GM18867 (cell line): ENCODE measurements at regions not wholly inside any gene's neighbourhood (a gene's known extent, or its start where the extent isn't known, plus 50 kb on each side); places are given as distances from the start of the nearest gene placed in this dataset.

Experiments
- ATAC-seq: cut with Tn5 transposase; IDR thresholded peaks from one replicate; pipeline ENCODE4 v1.9.1; 2021; ENCODE audit warnings: mild to moderate bottlenecking, moderate library complexity; ENCODE audit not compliant: unreplicated experiment

DNA sequence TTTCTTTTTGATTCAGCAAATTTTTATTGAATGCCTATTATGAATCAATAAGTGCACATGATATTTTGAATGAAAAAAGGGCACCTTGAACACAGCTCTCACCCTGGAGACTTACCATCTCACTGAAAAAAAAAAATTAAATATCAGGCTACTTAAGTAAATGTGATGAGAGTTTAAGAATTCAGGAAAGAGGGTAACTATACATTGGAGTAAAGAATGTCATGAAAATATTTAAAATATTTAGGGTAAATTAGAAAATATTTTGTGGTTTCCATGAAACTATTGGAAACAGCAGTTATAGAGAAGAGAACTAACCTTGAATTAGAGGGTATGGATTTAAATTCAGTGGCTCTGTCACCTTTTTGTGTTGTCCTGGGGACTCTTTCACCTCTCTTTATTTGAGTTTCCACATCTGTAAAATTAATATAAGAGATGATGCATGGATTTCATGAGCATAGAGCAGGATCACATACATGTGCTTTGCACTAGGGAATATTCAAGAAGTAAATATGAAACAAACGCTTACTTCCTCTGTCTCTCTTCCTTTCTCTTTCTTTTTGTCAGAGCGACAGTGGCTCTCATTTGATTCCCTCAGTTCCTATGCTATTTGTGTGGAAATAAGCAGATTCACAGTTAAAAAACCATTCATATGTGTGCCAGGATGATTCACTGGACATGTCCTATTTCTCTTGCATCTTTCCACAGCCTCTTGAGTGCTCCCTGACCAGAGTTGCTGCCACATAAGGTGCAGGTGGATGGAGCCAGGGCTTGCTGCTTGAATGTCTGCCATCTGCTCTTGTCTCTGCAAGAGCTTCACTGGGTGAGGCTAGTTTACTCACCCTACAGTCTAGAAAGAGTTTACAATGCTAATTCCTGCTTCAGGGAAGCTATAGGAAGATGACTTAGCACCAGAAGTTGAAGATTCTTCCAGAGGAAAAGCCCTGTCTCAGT is 533.1 kb downstream of the ETS1 start:
- peak; percentile 73 for ATAC-seq

DNA sequence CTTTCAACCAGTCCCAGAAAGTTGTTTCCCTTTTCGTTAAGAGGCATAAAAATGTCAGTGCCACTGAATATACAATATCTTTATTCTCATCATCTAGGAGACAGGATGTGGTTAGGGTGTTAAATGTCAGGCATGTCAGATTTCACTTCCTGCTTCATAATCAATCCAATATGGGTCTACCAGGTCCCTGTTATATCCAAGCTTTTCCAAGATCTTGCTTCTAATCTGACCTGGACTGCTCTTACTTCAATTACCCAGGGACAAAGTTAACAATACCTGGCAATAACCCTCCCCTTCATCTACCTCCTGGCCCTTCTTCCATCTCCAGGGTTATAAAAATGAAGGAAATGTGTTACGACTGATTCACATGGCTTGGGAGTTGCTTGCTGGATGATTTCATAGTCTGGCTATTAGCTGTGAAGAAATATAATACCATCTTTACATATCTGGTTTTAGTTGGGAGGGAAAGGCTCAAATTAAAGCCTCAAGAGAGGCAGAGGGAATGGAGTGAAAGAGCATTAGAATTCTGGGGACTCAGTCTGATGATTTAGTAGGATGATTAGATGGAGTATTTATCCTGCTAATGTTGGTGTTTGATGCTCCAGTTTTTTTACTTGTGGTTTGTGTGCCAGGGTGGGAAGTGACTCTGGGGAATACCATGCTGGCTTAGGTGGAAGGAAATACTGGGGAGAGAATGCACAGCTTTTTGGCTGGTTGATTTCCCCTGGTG is 534.3 kb downstream of the ETS1 start:
- no peak for ATAC-seq

DNA sequence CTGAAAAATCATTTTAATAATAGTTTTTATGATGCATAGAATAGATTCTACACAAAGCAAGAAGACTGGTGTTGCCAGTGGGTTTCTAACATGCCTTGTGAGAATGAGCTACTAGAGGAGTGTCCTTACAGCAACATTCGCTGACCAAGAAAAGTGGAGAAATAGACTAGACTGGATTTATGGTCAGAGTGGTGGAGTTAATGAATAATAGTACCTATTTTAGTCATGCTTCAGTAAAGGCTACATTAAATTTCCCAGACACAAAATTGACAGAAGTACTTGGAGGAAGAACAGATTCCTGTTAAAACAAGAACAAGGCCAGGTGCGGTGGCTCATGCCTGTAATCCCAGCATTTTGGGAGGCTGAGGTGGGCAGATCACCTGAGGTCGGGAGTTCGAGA is 539.2 kb downstream of the ETS1 start:
- no peak for ATAC-seq

DNA sequence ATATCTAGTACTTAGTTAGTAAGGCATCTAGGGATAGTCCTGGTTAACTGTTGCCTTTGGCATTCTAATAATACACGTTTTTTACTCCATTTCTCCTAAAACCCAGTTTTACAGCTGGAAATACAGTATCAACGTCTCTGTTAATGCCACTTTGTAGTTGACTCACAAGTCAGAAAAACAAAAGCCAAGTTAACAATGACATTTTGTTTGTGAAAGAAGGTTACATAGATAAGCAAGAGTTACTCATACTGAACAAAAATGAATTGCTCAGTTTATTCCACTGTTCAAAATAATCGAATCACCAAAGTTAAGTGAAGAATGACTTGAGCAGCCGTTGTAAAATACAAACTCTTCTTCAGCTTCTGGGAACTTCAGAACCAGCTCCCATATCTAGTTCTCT is 540.3 kb downstream of the ETS1 start:
- no peak for ATAC-seq

DNA sequence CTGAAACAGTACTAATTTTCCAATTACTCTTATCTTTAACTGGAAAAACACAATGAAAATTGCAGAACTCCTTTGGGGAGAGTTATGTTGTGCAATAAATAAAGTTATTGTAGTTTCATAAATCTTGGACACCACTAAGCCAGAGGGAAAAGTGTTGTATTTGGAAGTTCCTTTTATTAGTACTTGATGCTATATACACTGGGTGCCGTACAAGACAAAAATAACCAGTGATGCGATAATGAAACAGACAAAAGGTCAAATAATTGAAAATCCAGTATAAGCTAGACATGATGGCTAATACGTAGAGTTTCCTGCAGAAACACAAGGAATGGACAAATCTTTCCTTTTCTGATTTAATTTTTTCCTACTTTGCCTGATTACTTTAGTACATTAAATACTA is 541.1 kb downstream of the ETS1 start:
- no peak for ATAC-seq

DNA sequence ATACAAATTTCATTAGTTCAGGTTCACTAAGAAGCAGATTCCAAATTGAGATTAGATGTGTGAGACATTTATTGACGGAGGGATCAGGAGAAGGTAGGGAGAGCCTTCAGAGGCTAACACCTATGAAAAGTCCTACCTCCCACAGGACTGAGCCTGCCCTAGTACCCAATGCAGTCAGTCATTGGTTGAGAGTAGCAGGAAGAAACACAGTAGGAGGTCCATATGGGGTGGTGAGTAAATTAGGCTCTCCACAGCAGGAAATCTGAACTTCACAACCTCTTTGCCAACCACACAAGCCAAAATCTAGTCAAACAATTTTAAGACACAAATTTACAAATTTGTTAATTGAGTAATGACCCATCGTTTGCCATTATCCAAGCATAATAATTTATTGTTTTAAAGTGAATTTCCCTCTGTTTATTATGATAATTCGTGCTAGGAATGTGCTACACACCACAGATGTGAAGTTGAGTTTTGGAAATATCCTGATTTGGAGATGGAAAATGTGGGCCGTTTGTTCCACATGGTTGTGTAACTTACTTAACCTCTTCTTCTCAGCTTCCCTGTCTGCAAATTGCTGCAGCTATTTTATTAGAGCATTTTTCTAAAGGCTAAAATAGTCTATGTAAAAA is 542.1 kb downstream of the ETS1 start:
- ATAC-seq = no peak

DNA sequence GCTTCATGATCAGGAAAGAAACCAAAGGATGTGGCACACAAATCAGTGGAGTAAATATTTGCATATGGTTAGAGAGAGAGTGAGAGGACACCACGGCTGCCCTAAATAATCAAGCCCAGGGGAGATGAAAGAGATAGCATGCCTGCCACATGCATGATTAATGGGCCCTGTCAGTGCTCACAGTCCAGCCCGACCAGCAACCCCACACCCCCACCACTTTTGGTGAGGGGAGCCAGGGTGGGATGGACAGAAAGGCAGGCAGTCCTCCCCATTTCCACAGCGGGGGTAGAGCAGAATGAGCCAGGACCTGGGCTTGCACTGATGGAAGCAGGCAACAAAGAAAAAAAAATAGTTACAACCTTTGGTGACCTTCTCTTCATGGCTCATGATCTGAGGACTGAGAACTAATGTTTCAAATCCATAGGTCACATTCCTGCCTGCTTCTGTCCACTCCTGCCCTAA is 545.0 kb downstream of the ETS1 start:
- ATAC-seq = no peak

DNA sequence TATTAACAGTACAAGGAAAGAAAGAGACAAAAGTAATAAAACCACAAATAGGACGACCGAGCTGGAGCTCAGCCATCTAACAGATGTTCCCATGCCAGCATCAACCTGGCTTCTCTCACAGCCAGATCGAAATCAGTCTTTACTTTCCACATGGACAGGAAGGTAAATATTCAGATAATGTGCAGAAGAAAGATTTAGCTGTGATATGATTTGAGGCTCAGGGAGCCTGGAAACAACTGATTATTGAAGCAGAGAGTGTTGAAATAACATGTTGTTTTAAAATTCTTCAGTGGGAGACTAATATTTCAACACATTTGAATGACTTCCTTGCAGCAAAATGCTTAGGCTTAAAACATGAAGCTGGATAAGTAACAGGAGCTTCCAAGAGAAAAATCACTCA is 546.8 kb downstream of the ETS1 start:
- ATAC-seq = no peak

DNA sequence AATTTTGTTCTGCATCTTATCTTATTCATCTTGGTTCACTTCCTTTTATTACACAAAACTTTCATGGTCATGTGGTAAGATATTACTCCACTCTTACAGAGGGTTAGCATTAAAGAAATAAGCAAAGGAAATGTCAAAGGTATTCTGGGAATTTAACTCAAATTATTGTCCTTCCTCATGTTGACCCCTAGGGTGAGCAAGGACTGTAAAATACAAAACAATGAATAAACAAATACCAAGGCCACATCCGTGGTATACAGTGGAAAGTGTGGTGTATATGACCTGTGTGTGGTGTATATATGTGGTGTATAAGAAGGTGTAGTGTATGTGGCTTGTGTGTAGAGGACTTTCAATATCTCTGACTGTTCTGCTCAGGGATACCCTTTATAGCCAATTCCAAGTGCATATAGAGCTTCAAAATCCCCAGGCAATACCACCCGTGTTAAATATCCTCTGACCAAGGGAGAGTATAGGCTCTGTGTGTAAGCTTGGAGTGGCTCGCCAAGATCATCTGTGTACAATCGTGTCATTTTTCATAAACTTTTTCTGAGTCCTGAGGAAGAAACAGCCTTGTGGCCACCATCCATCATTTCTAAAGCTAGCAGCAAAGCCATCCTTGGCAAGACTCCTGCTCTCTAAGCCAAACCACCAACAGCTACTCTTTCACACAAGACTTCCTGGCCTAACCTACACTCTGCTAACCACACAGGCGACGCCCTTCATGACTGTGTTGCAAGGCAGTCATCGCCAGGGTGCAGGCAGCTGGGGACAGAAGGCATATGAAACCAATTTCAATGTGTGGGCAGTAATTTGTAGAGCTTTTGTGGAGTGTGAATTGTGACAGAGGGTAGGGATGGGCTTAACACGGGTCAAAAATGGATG is 548.0 kb downstream of the ETS1 start:
- ATAC-seq = peak; percentile 97

DNA sequence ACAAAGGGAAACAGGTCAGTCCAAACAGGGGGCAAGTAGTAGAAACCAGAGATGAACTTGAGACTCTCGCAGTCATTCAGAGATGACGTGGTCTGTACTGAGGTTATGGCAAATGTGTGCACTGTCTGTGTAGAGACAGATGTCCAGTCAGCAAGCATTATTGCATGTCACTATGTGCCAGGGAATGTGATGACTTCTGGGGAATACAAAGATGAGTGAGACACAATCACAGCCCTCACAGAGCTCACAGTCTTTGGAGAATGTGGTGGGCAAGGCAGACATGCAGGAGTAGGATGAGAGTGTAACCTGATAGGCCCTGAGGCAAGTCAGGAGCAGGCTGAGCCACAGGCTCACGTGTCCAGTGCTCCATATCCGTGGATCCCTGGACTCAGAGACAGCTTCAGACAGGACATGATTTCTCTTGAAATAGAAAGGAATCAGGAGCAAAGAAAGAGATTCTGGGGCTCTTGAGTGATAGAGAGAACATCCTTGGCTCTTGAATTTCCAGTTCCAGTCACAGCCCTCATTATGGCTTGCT is 550.7 kb downstream of the ETS1 start:
- ATAC-seq = no peak

DNA sequence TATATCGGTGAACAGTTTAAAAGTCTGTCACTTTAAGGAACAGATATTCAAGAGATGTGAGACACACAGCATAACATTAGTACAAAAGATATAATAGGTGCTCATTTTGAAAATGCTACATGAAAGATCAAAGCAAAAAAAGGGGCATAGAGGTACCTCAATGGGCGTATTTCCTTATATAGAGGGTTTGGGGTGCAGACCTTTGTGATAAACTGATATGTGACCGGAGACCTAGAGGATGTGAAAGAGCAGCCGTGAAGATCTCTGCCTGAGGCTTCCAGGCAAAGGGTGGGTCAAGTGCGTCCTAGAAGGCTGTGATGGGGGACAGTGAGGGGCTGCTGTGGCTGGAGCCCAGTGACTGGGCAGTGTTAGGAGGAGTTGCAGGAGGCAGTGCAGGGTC is 551.4 kb downstream of the ETS1 start:
- ATAC-seq = no peak

DNA sequence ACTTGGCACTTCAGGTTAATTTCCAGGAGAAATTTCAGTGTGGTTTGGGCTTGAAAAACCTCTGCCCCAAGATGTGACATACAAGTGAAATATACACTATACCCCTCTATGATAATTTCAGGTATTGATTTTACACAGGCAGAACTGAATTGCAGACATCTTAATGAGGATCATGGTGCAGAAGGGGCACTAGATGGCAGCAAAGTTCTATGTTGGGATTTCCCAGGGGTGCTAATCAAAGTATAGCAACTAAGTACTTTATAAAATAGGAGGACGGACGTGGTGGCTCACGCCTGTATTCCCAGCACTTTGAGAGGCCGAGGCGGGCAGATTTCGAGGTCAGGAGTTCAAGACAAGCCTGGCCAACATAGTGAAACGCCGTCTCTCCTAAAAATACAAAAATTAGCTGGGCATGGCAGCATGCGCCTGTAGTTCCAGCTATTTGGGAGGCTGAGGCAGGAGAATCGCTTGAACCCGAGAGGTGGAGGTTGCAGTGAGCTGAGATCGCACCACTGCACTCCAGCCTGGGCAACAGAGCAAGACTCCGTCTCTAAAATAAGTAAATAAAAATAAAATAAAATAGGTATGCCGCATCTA is 555.7 kb downstream of the ETS1 start:
- peak; percentile 93 for ATAC-seq

DNA sequence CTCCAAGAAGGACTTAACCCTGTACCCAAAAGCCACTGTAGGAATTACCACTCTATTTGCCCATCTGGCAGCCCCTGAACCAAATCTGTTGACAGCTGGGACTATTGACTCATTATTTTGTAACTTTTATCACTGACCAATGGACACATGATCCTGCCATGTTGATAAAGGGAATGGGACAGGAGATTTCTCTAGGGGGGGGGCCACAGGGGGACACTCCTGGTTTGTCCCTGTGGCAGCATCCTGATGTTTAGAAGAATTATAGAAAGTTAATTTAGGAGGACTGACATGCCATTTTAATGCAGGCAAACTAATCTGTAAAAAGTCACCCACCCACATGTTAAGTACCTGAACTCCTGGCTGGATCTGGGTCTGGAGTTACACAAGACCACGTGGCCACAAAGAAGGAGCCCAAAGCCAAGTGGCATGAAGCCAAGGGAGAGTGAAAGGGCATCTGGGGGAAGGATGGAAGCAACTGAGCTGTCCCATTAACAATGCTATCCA is 558.1 kb downstream of the ETS1 start:
- ATAC-seq = no peak

DNA sequence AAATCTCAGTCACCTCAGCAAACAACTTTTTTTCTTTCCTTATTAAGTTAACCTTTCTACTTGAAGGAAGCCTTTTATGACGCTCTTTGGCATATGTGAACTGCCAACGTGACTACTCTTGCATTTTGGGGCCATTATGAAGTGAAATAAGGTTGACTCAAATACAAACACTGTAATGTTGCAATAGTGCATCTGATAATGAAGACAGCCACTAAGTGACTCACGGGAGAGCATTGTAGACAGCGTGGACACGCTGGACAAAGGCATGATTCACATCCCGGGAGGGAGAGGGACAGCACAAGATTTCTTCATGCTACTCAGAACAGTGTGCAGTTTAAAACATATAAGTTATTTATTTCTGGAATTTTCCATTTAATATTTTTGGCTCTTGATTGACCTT is 560.8 kb downstream of the ETS1 start:
- ATAC-seq = no peak

DNA sequence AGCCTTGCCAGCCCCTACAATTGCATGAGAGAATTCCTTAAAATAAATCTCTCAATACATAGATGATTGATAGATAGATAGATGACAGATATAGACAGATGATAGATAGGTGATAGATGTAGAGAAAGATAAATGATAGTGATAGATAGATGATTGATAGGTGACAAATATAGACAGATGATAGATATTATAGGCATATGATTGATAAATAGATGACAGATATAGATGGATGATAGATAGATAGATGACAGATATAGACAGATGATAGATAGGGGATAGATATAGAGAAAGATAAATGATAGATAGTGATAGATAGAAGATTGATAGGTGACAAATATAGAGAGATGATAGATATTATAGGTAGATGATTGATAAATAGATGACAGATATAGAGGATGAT is 564.6 kb downstream of the ETS1 start:
- ATAC-seq = no peak

DNA sequence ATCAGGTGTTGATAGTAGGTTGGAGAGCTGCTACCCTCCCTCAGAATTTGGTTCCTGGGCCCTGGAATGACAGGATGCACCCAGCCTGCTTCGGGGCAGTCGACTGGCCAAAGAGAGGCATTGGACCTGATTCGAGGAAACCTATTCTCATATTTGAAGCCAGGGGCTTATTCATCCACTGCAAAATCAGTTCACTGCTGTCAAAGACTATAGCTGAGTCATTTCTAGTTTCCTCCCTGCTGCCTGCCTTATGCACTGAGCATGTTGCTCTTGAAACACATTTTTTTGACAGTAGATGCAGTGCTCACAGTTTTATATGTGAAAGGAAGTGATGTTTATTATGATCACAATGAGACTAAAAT is 565.4 kb downstream of the ETS1 start:
- ATAC-seq = no peak

DNA sequence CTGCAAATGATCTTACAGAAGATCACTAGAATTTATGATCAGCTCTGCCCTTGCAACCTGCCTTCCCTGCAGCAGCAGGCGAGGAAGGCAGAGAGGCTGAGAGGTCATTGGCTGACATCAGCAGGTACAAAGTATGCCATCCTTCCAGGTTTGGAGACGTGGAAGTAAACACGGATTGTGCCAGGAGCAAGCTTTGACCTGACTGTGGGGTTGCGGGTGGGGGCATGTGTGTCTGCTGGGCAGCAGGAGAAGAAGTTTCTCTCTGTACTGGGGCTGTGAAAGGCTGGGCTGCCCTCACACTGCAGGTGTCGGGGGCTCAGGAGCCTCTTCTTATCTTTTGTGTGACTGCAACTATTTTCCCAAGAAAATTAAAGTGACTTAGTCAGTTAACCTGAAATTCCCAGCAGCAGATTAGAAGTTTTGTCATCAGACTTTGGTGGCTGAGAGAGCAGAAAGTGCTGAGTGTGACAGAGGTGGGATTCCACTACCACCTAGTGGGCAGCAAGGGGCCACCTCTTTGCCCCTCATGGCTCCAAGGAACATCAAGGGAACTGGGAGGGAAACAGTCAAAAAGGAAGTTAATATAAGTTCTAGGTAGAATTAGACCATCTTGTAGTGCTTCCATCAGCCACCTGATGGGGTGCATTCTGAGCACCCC is 565.9 kb downstream of the ETS1 start:
- ATAC-seq = no peak

DNA sequence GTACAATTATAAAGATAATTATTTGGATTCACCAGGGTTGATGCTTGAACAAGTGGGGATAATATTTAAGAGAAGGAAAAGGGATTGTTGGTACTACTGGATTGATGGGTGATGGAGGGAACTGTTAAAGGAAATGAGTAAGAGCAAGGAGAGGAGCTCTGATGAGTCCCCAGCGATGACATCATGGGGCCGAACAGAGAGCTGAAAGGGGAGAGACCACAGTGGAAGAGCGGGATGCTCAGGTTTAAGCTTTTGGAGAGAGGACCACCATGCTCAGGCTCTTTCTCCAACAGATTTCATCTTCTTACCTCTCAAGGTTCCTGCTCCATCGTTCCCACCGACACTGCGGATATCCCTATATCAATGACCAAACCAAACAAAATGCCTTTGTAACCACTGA is 568.7 kb downstream of the ETS1 start:
- ATAC-seq = no peak

DNA sequence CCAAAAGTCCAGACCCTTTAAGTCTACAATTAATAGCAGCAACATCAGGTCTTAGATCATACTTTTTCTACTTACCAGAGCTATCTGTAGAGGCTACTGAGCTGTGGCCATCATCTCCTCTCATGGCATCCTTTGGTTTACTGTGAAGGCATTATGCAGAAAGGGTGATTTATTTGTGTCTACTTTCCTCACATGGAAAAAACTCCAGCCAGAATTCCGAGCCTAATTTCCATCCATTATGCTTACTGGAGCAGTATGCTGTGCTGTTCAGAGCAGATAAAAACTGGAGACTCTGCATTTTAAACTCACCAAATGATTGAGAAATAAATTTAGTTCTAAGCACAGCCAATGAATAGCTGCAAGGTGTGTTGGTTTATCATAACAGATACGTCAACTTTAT is 581.8 kb downstream of the ETS1 start:
- no peak for ATAC-seq
